HCT116 (cell line): ENCODE measurements at regions not wholly inside any gene's neighbourhood (a gene's known extent, or its start where the extent isn't known, plus 50 kb on each side); places are given as distances from the start of the nearest gene placed in this dataset.

ENCODE experiments used
- ATF3 ChIP-seq: IDR thresholded peaks from 2 replicates; pipeline ENCODE4 v1.6.1; 2012
- CTCF ChIP-seq, 3 experiments: fragments of 200-600 bp in 1 of 3; sonication (generic) in 1 of 3; IDR thresholded peaks in 2 of 3; conservative IDR thresholded peaks in 1 of 3; 2 replicates each; pipeline ENCODE4 v1.5.1; 2012 to 2017; ENCODE audit warnings: low read depth in 2 of 3, low read length in 2 of 3, antibody characterized with exemption in 1 of 3, borderline replicate concordance in 1 of 3, control low read depth in 1 of 3, mild to moderate bottlenecking in 1 of 3, mixed read lengths in 1 of 3, mixed run types in 1 of 3, moderate library complexity in 1 of 3; ENCODE audit not compliant: insufficient read depth in 1 of 3
- EZH2 ChIP-seq: fragments of 200-600 bp; sonication (generic); IDR thresholded peaks from 2 replicates; pipeline ENCODE4 v1.6.1; 2017; ENCODE audit warnings: antibody characterized with exemption, mixed run types
- EZH2phosphoT487 ChIP-seq: fragments of 200-600 bp; IDR thresholded peaks from 2 replicates; pipeline ENCODE4 v1.6.1; 2018; ENCODE audit warnings: antibody characterized with exemption, borderline replicate concordance
- JUND ChIP-seq: IDR thresholded peaks from 2 replicates; pipeline ENCODE4 v1.6.1; 2012
- MAX ChIP-seq: IDR thresholded peaks from 2 replicates; pipeline ENCODE4 v1.6.1; 2012
- POLR2A ChIP-seq: IDR thresholded peaks from 2 replicates; pipeline ENCODE4 v1.7.0; 2011; ENCODE audit warnings: borderline replicate concordance; ENCODE audit not compliant: insufficient read depth, insufficient read length; ENCODE audit errors: extremely low read depth
- POLR2AphosphoS5 ChIP-seq: IDR thresholded peaks from 2 replicates; pipeline ENCODE4 v1.6.1; 2011; ENCODE audit warnings: mild to moderate bottlenecking, low read depth, low read length, moderate library complexity
- RAD21 ChIP-seq: IDR thresholded peaks from 2 replicates; pipeline ENCODE4 v1.6.1; 2012; ENCODE audit warnings: low read depth, mild to moderate bottlenecking
- SRF ChIP-seq: IDR thresholded peaks from 2 replicates; pipeline ENCODE4 v1.6.1; 2012; ENCODE audit warnings: low read depth
- ZBTB33 ChIP-seq: IDR thresholded peaks from 2 replicates; pipeline ENCODE4 v1.6.1; 2011; ENCODE audit warnings: mild to moderate bottlenecking, low read length, moderate library complexity; ENCODE audit not compliant: insufficient replicate concordance; ENCODE audit errors: extremely low read depth
- ZNF274 ChIP-seq: fragments of 200-500 bp; sonication (Bioruptor generic); IDR thresholded peaks from 2 replicates; pipeline ENCODE4 v1.6.1; 2014; ENCODE audit warnings: mild to moderate bottlenecking, low read depth, low read length, inconsistent platforms

- TF ChIP-seq CTCF (IDR thresholded peaks at IDR 0.05 in 2 of 3, conservative IDR thresholded peaks at IDR 0.05 in 1 of 3; ENCODE audit: borderline replicate concordance in 1 of 3, insufficient read depth in 1 of 3, low read depth in 2 of 3, low read length in 2 of 3): no peak
- no peak for TF ChIP-seq POLR2A
- no peak for TF ChIP-seq SRF
- no peak for TF ChIP-seq MAX
- TF ChIP-seq EZH2: no peak
- TF ChIP-seq POLR2AphosphoS5: no peak
- no peak for TF ChIP-seq ATF3
- TF ChIP-seq EZH2phosphoT487: no peak
- TF ChIP-seq JUND: no peak
- TF ChIP-seq ZNF274: no peak
- TF ChIP-seq RAD21: no peak
- no peak for TF ChIP-seq ZBTB33
Observed at GRCh38 chr14:83395321-83395720, 1861.7 kb upstream of the SEL1L start.
